NCI-H2227 treated with DMSO at 0.1 percent for 48 hours (cell line): ENCODE measurements at regions not wholly inside any gene's neighbourhood (a gene's known extent, or its start where the extent isn't known, plus 50 kb on each side); places are given as distances from the start of the nearest gene placed in this dataset.

Source experiments
- DNase-seq: peaks from one replicate; lab custom pipeline; 2025; lab: John Stamatoyannopoulos, UW

- DNase-seq = no peak
Measured at GRCh38 chr7:13139436-13139835, 452.0 kb downstream of the ARL4A start.

- DNase-seq = no peak
Measured at GRCh38 chr7:13144673-13145072, 457.2 kb downstream of the ARL4A start.

- DNase-seq = no peak
Measured at GRCh38 chr7:13148548-13148947, 461.1 kb downstream of the ARL4A start.

GRCh38 chr7:13151978-13152377 is 464.5 kb downstream of the ARL4A start:
- DNase-seq = no peak

- DNase-seq = no peak
Measured at GRCh38 chr7:13152755-13153154, 465.3 kb downstream of the ARL4A start.

- DNase-seq = no peak
Measured at GRCh38 chr7:13153266-13153665, 465.8 kb downstream of the ARL4A start.

- DNase-seq = no peak
Measured at GRCh38 chr7:13153742-13154141, 466.3 kb downstream of the ARL4A start.

- no peak for DNase-seq
Measured at GRCh38 chr7:13155188-13155587, 467.8 kb downstream of the ARL4A start.

- no peak for DNase-seq
Measured at GRCh38 chr7:13159003-13159402, 471.6 kb downstream of the ARL4A start.

GRCh38 chr7:13159467-13160184 is 472.2 kb downstream of the ARL4A start:
- no peak for DNase-seq

GRCh38 chr7:13161125-13161524 is 473.7 kb downstream of the ARL4A start:
- no peak for DNase-seq

GRCh38 chr7:13165854-13166253 is 478.4 kb downstream of the ARL4A start:
- no peak for DNase-seq

- no peak for DNase-seq
Measured at GRCh38 chr7:13166801-13167200, 479.4 kb downstream of the ARL4A start.

GRCh38 chr7:13169356-13169755 is 481.9 kb downstream of the ARL4A start:
- no peak for DNase-seq

- no peak for DNase-seq
Measured at GRCh38 chr7:13174991-13175390, 487.6 kb downstream of the ARL4A start.

GRCh38 chr7:13179011-13179582 is 491.7 kb downstream of the ARL4A start:
- peak; percentile 37 for DNase-seq

GRCh38 chr7:13179775-13180523 is 492.5 kb downstream of the ARL4A start:
- DNase-seq = no peak

GRCh38 chr7:13181216-13181615 is 493.8 kb downstream of the ARL4A start:
- DNase-seq = peak; percentile 20

GRCh38 chr7:13185139-13185538 is 497.7 kb downstream of the ARL4A start:
- no peak for DNase-seq

- no peak for DNase-seq
Measured at GRCh38 chr7:13188236-13188805, 500.9 kb downstream of the ARL4A start.

GRCh38 chr7:13188922-13189321 is 501.5 kb downstream of the ARL4A start:
- no peak for DNase-seq

GRCh38 chr7:13189668-13190067 is 502.2 kb downstream of the ARL4A start:
- no peak for DNase-seq

GRCh38 chr7:13197501-13197900 is 510.1 kb downstream of the ARL4A start:
- no peak for DNase-seq
